Naive B cell (primary cell): ENCODE measurements at regions not wholly inside any gene's neighbourhood (a gene's known extent, or its start where the extent isn't known, plus 50 kb on each side); places are given as distances from the start of the nearest gene placed in this dataset.

ENCODE experiments used
- ATAC-seq, 2 donors: fragments of 150-1000 bp; cut with Tn5 transposase; 2 replicates each; pipeline ENCODE4 v1.10.0; 2021; ENCODE audit warnings: low read depth in 2 of 2, mild to moderate bottlenecking in 2 of 2, moderate library complexity in 2 of 2
- DNase-seq: peaks from one replicate; pipeline ENCODE4 v3.0.0; 2022
- H3K27ac Mint-ChIP-seq, 6 donors: one replicate each; pipeline ENCODE4 v1.8.0; 2020 to 2022; ENCODE audit warnings: mild to moderate bottlenecking in 6 of 6, mixed read lengths in 6 of 6, moderate library complexity in 5 of 6, inconsistent platforms in 2 of 6
- H3K27me3 Mint-ChIP-seq, 3 donors: one replicate each; pipeline ENCODE4 v1.8.0; 2021 to 2022; ENCODE audit warnings: mixed read lengths in 3 of 3, mild to moderate bottlenecking in 1 of 3
- H3K36me3 Mint-ChIP-seq, 2 donors: one replicate each; pipeline ENCODE4 v1.8.0; 2020 to 2022; ENCODE audit warnings: mixed read lengths in 2 of 2, inconsistent platforms in 1 of 2, mild to moderate bottlenecking in 1 of 2
- H3K4me1 Mint-ChIP-seq, 3 donors: one replicate each; pipeline ENCODE4 v1.8.0; 2020 to 2022; ENCODE audit warnings: mixed read lengths in 3 of 3, inconsistent platforms in 1 of 3, mild to moderate bottlenecking in 1 of 3, moderate library complexity in 1 of 3
- H3K4me3 Mint-ChIP-seq, 8 donors: one replicate each; pipeline ENCODE4 v1.8.0; 2020 to 2022; ENCODE audit warnings: mild to moderate bottlenecking in 8 of 8, mixed read lengths in 8 of 8, moderate library complexity in 8 of 8, inconsistent platforms in 2 of 8
- H3K9me3 Mint-ChIP-seq, 7 donors: one replicate each; pipeline ENCODE4 v1.8.0; 2020 to 2022; ENCODE audit warnings: mixed read lengths in 7 of 7, mild to moderate bottlenecking in 5 of 7, inconsistent platforms in 2 of 7, moderate library complexity in 1 of 7

DNA sequence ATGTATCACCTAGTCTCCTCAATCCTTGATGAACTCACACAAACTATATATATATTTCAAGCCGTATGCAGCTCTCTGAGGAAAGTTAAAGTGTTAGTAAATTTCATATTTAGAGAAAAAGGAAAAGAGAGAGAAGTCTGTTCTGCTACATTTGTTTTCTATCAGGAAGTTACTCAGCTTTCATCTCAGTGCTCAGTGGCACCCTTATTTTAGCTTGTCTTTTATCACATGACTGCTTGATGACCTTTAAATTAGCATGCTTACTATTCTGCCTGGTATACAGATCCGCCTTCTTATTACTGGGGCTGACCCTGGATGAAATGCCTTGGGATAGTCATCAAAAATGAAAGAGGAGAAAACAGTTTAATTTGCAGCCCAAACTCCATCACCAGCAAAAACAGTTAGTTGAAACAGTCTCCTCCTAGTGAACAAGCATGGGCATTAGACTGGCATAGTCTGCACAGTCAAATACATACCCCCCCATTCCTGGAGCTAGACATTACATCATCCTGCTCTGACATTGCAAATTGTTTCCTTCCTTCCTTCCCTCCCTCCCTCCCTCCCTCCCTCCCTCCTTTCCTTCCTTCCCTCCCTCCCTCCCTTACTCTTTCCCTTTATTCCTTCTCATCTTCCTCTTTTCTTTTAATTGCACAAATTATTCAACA lies 215.7 kb downstream of the TMEM182 start:
- DNase-seq (no peak), ATAC-seq (no peak)
- Mint-ChIP-seq H3K9me3 (no peaks in the 10 kb centered on the region), H3K4me3 (no peak overlapping the region), H3K27ac (no peak overlapping the region), H3K27me3 (no peaks in the 10 kb centered on the region), H3K36me3 (no peaks in the 10 kb centered on the region), H3K4me1 (no peaks in the 10 kb centered on the region)

DNA sequence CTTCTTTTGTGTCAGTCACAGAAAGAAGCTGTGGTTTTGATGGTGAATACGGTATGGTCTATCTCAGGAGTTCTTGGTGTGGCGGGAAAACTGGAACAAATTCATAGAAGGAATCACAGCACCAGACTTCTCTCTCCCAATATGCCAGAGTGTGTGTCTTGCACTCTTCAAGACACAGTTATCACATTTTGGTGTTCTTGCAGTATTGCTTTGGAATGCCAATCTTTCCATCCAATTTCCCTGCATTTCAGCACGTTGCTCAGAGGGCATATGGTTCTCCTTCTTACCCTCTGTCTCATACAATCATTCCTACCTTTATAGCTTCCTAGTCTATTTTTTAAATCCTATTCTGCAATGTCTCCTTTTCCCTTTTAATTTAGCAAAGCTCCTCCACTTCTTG lies 216.3 kb downstream of the TMEM182 start:
- Mint-ChIP-seq H3K27ac (no peak overlapping the region), H3K9me3 (no peaks in the 10 kb centered on the region), H3K4me3 (no peak overlapping the region), H3K36me3 (no peaks in the 10 kb centered on the region), H3K27me3 (no peaks in the 10 kb centered on the region), H3K4me1 (no peaks in the 10 kb centered on the region)
- DNase-seq (no peak), ATAC-seq (no peak)

DNA sequence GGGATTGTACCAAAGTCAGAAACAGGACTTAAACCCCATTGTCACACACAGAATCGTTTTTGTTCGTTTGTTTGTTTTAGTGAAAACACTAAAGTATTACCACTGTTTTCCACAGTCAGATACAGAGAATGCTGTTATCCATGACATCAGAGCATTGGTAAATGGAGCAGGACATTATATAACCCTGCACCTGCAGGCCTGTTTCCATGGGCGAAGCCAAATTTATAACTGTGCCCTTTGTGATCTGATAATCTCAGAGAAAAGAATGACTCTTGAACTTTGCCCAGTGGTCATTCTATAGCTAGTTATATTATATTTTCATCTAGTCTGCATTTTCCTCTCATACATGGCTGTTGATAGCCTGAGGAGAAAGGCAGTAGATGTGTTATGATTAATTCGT lies 217.6 kb downstream of the TMEM182 start:
- H3K27ac Mint-ChIP-seq, result no peak overlapping the region
- H3K9me3 Mint-ChIP-seq, result no peaks in the 10 kb centered on the region
- ATAC-seq, result no peak
- H3K4me3 Mint-ChIP-seq, result no peak overlapping the region
- no peak for DNase-seq
- no peaks in the 10 kb centered on the region for H3K27me3 Mint-ChIP-seq
- no peaks in the 10 kb centered on the region for H3K4me1 Mint-ChIP-seq
- H3K36me3 Mint-ChIP-seq, result no peaks in the 10 kb centered on the region

DNA sequence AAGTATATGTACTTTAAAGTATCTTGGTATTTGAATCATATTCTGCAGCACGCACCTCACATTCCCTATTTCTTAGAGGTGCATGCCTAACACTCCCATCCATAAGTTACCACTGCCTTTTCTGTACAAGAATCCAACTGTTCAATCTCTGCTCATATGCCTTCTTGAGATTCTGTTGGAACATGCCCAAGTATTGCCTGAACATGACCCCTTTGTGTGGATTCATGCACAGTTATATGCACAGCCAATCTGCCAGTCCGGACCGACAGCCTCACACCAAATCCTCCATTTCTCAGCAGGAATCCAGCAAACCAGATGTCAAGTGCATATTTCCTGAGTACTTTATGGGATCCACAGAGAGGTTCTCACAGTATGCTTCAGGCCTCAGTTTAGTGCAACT lies 222.0 kb downstream of the TMEM182 start:
- Mint-ChIP-seq H3K27me3 (peaks cover 0 to 10% (median 0%) of the 10 kb centered on the region in 3 donors), H3K27ac (no peak overlapping the region), H3K4me1 (no peaks in the 10 kb centered on the region), H3K4me3 (no peak overlapping the region), H3K9me3 (peaks cover 0 to 2% (median 0%) of the 10 kb centered on the region in 7 donors), H3K36me3 (no peaks in the 10 kb centered on the region)
- DNase-seq (no peak), ATAC-seq (no peak)

DNA sequence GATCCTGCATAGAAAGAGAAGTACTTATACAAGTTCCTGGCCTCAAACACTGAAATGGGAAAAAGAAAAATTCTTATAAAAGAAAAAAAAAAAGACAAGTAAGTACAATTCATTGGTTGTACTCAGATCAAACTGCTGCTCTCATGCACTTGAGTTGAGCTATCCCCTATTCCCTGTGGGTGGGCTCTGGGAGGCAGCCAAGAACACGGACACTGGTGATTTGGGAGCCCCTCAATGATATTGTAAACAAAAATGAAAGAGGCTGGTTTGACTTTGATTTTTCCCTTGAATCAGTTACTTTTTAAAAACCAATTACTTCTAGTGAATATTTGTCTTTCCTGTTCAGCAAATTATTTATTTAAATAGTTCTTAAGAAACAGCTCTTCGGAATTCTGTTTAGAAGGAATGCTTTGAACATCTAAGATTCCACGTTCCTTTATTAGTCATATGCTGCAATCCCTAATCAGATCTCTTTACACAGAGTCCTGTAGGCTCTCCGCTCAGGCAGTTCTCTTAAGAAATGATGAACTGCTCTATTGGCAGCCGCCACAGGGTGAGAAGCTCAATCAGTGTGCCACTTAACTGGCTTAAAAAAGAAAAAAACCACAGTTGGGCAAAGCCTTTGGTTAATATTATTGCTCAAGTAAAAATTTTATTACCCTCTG lies 225.1 kb downstream of the TMEM182 start:
- Mint-ChIP-seq H3K27ac (no peak overlapping the region), H3K9me3 (peaks cover 0 to 7% (median 0%) of the 10 kb centered on the region in 7 donors), H3K36me3 (no peaks in the 10 kb centered on the region), H3K4me3 (no peak overlapping the region), H3K4me1 (no peaks in the 10 kb centered on the region), H3K27me3 (peaks cover 0 to 10% (median 0%) of the 10 kb centered on the region in 3 donors)
- no peak for DNase-seq
- no peak for ATAC-seq

DNA sequence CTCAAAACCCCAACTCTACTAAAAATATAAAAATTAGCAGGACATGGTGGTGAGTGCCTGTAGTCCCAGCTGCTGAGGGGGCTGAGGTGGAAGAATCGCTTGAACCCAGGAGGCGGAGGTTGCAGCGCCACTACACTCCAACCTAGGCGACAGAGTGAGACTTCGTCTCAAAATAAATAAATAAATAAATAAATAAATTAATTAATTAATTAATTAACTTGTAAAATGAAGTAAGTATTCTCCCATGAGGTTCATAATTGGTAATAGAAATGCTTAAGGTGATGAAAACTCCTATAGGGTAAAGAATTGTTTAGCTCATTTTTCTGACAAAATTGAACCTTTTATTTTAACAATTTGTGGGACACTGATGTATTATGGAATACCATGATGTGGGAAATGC lies 230.8 kb downstream of the TMEM182 start:
- Mint-ChIP-seq H3K4me1 (no peaks in the 10 kb centered on the region), H3K27me3 (peaks cover 0 to 10% (median 0%) of the 10 kb centered on the region in 3 donors), H3K36me3 (no peaks in the 10 kb centered on the region), H3K9me3 (peaks cover 0 to 7% (median 0%) of the 10 kb centered on the region in 7 donors), H3K4me3 (no peak overlapping the region), H3K27ac (no peak overlapping the region)
- ATAC-seq, result no peak
- no peak for DNase-seq

DNA sequence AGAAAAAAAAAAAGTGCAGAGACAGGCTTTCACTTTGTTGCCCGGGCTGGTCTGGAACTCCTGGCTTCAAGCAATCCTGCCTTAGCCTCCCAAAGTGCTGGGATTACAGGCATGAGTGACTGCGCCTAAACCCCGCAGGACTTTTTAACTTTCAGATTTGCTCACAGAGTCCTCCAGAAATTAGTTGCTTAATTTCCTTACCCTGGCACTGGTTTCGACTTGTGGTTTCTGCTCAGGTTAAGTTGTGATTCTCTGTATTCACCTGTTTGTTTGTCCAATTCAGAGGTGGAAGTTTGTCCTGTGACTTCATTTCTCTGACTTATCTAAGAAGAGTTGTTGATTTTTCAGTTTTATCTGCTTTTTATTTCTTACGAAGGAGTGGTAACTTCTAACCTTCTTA lies 238.1 kb downstream of the TMEM182 start:
- Mint-ChIP-seq H3K9me3 (peaks cover 0 to 13% (median 3%) of the 10 kb centered on the region in 7 donors), H3K4me1 (no peaks in the 10 kb centered on the region)

DNA sequence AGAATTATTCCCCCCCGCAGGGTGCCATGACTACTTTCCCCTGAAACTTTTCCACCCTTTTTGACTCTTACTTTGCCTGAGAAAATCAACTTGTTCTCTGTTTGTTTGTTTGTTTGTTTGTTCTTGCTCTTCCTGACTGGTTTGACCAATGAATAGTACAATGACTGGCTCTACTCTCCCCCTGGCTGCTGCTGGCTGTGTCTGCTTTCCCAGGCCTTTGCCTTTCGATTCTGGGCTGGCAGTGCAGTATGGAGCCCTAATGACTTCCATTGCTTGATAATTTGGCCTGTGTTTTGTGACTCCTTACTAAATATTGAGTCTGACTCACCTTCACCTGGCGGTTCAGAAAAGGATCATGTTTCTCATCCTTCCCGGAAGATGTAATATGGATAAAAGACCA lies 241.1 kb downstream of the TMEM182 start:
- Mint-ChIP-seq H3K27me3 (no peaks in the 10 kb centered on the region), H3K27ac (no peak overlapping the region), H3K36me3 (no peaks in the 10 kb centered on the region), H3K4me1 (no peaks in the 10 kb centered on the region), H3K4me3 (no peak overlapping the region), H3K9me3 (peaks cover 0 to 13% (median 3%) of the 10 kb centered on the region in 7 donors)
- no peak for ATAC-seq
- DNase-seq, result no peak

More for the DNA sequence above, 238.1 kb downstream of the TMEM182 start:
- Mint-ChIP-seq H3K36me3 (no peaks in the 10 kb centered on the region), H3K4me3 (no peak overlapping the region), H3K27ac (no peak overlapping the region), H3K27me3 (no peaks in the 10 kb centered on the region)
- ATAC-seq, result no peak
- DNase-seq, result no peak

DNA sequence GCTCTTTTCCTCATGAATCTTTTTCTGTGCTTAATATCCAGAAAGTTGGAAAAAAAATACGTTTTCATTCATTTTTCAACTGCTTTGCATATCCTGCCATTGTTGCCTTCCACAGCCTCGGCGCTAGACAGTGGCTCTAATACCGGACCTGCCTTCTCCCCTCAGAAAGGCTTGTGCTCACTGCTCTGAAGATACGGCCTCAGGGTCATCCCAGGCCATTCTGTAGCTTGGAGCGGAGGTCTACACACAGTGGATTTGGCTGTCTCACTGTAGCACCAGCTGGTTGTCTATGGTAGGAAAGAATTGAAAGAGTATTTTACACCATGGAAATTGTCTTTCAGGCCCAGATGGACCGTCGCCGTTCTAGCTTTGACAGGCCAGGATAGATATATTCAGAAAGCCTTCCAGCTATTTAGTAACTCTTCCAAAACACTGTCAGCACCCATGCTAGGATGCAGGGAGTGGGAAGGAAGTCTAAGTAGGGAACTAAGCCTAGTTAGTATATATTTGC lies 242.0 kb downstream of the TMEM182 start:
- Mint-ChIP-seq H3K9me3 (peaks cover 0 to 13% (median 3%) of the 10 kb centered on the region in 7 donors), H3K27ac (no peak overlapping the region), H3K36me3 (no peaks in the 10 kb centered on the region), H3K4me3 (no peak overlapping the region), H3K27me3 (no peaks in the 10 kb centered on the region), H3K4me1 (no peaks in the 10 kb centered on the region)
- ATAC-seq (no peak), DNase-seq (no peak)

DNA sequence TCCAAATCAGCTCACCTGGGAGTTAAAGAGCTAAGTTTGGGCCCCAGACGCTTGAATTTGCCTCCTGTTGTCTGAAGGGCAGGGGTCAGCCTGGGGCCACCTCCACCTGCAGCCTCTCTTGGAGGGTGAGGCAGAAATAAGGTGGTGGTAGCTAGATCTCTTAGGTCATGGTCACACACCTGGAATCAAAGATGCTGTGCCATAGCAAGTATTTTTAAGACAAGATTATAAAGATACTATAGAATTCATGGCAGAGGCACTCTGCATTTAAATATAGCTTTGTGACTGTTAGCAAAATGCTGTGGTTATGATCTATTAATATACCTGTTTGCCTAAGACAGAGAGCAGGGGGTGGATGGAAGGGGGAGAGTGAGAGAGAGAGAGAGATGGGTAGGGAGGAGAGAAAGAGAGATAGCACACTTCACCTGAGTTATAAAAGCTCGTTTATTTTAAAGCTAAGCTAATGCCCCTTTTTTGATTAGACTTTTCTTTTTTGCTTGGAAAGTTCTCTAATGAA lies 242.7 kb downstream of the TMEM182 start:
- peaks cover 0 to 13% (median 3%) of the 10 kb centered on the region in 7 donors for H3K9me3 Mint-ChIP-seq
- DNase-seq (no peak), ATAC-seq (no peak)
- H3K4me1 Mint-ChIP-seq, result no peaks in the 10 kb centered on the region
- peak overlapping the region in 1 of 6 donors; percentile 91 for H3K27ac Mint-ChIP-seq
- no peaks in the 10 kb centered on the region for H3K27me3 Mint-ChIP-seq
- H3K4me3 Mint-ChIP-seq, result no peak overlapping the region
- H3K36me3 Mint-ChIP-seq, result no peaks in the 10 kb centered on the region

DNA sequence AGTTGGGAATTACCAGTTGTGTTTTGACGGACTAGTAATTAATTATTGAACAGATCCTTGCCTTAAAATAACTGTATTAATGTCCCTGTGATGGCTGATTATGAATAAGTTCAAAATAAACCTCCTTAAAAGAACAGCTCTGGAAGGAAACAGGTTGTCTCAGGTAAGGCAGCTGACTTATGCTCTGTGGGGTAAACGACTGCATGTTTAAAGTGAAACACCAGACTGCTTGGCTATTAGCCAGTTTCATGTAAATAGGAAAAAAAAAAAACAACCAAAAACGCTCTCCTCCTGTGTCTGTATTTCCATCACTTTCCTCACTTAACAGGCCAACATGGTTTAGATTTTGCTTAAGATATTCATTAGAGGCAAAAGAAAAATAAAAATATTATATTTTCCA lies 243.6 kb downstream of the TMEM182 start:
- Mint-ChIP-seq H3K36me3 (no peaks in the 10 kb centered on the region), H3K27ac (no peak overlapping the region), H3K4me3 (no peak overlapping the region), H3K4me1 (no peaks in the 10 kb centered on the region), H3K27me3 (no peaks in the 10 kb centered on the region), H3K9me3 (peaks cover 0 to 13% (median 3%) of the 10 kb centered on the region in 7 donors)
- DNase-seq (no peak), ATAC-seq (no peak)

DNA sequence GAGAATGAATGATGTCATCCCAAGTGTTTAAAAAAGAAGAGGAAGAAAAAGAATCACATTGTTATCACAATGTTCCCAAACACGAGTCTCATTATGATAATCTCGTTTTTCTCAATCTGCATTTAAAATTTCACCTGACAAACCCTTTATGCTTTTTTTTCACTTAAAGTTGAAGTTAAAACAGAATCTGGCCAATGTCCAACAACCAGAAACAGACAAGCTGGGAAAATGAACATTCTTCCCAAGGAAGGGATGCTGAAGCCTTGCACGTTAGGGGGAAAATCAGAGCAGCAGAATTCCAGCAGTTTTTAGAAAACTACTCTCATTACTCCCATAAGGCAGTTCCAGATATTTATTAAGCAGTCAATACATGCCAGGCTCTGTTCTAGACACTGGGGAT lies 245.3 kb downstream of the TMEM182 start:
- no peak for ATAC-seq
- no peaks in the 10 kb centered on the region for H3K27me3 Mint-ChIP-seq
- H3K27ac Mint-ChIP-seq, result no peak overlapping the region
- H3K4me3 Mint-ChIP-seq, result no peak overlapping the region
- no peaks in the 10 kb centered on the region for H3K36me3 Mint-ChIP-seq
- peaks cover 0 to 4% (median 2%) of the 10 kb centered on the region in 7 donors for H3K9me3 Mint-ChIP-seq
- no peaks in the 10 kb centered on the region for H3K4me1 Mint-ChIP-seq
- DNase-seq, result no peak

DNA sequence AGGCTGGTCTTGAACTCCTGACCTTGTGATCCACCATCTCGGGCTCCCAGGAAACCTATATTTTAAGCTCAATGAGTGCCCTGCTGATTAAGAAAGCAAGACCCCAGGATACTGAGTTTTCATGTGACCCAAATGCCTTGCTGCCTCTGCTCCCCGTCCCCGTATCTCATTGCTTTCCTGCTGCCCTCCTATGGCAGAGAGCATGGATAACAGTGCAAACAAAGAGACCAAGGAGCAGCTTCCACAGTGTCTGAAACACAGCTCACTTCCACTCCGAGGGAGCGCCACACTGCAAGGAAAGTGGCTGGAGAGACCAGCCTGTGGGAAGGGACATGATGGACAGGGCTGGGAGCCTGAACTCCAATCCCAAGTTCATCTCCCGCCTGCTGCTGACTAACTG lies 246.8 kb downstream of the TMEM182 start:
- no peak for ATAC-seq
- H3K27ac Mint-ChIP-seq, result no peak overlapping the region
- H3K4me3 Mint-ChIP-seq, result no peak overlapping the region

DNA sequence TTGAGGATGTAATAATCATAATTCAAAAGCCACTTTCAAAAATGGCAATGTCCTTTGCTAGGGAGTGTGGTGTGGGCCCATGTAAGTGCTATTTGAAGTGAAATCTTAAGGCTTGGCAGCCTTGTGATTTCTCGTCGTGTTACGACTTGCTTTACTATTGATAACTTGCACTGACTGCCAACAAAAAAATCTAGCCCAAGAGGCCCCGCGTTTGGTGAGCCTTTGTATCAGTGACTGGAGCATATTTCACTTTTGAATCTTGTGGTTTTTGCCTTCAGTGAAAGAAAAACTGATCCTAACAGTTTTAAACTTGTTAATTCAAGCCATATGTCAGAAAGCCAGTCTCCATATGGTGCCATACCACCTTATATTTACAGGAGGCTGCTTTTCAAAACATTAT lies 248.0 kb downstream of the TMEM182 start:
- Mint-ChIP-seq H3K36me3 (no peaks in the 10 kb centered on the region), H3K27ac (no peak overlapping the region), H3K4me3 (no peak overlapping the region), H3K27me3 (no peaks in the 10 kb centered on the region), H3K9me3 (peaks cover 0 to under 1% (median 0%) of the 10 kb centered on the region in 7 donors), H3K4me1 (no peaks in the 10 kb centered on the region)
- ATAC-seq (no peak), DNase-seq (no peak)

More for the DNA sequence above, 246.8 kb downstream of the TMEM182 start:
- H3K9me3 Mint-ChIP-seq, result no peaks in the 10 kb centered on the region
- H3K27me3 Mint-ChIP-seq, result no peaks in the 10 kb centered on the region
- DNase-seq, result no peak
- no peaks in the 10 kb centered on the region for H3K4me1 Mint-ChIP-seq
- no peaks in the 10 kb centered on the region for H3K36me3 Mint-ChIP-seq
